ENCODE measurements at regions not wholly inside any gene's neighbourhood (a gene's known extent, or its start where the extent isn't known, plus 50 kb on each side); places are given as distances from the start of the nearest gene placed in this dataset.

DNA sequence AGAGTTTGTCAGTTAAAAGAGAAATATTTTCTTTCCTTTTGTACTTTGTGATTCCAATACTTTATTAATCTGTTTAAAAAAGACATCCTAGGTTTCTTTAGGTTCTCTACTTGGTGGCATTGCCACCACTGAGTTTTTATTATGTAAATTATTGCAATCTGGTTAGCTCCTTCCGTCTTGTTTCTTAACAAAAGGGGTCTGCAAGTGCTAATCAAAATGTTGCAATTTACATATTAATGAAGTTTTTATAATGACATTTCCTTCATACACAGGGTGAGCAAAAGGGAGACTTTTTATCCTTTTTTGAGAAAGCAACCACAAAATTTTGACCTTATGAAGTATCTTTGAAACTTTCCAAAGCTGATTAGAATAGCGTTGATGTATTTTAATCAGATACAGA, 1307.3 kb downstream of the ROBO2 start:
- Histone ChIP-seq H3K4me3 (ENCODE audit: low read length, poor library complexity, severe bottlenecking) (no peak overlapping the region), H3K4me2 (ENCODE audit: low read depth, low read length, poor library complexity, severe bottlenecking) (no peak overlapping the region), H3K9ac (ENCODE audit: low read depth, low read length, poor library complexity, severe bottlenecking) (no peak overlapping the region), H4K20me1 (ENCODE audit: insufficient read depth, low read length, poor library complexity, severe bottlenecking) (no peaks in the 10 kb centered on the region), H3K9me3 (ENCODE audit: insufficient read depth, low read depth, low read length) (no peaks in the 10 kb centered on the region), H3K9me2 (replicated peaks; ENCODE audit: low read depth, low read length) (no peaks in the 10 kb centered on the region), H3K4me1 (ENCODE audit: insufficient read depth, low read length, poor library complexity, severe bottlenecking) (no peaks in the 10 kb centered on the region), H3F3A (ENCODE audit: low read depth) (no peaks in the 10 kb centered on the region), H3K36me3 (ENCODE audit: insufficient read depth, low read length) (no peaks in the 10 kb centered on the region), H2AFZ (ENCODE audit: low read length) (no peak overlapping the region), H3K27me3 (ENCODE audit: insufficient read depth, low read length, poor library complexity, severe bottlenecking) (no peaks in the 10 kb centered on the region), H3K79me2 (ENCODE audit: insufficient read depth, low read length) (no peaks in the 10 kb centered on the region)
- TF ChIP-seq, protein P1, sequence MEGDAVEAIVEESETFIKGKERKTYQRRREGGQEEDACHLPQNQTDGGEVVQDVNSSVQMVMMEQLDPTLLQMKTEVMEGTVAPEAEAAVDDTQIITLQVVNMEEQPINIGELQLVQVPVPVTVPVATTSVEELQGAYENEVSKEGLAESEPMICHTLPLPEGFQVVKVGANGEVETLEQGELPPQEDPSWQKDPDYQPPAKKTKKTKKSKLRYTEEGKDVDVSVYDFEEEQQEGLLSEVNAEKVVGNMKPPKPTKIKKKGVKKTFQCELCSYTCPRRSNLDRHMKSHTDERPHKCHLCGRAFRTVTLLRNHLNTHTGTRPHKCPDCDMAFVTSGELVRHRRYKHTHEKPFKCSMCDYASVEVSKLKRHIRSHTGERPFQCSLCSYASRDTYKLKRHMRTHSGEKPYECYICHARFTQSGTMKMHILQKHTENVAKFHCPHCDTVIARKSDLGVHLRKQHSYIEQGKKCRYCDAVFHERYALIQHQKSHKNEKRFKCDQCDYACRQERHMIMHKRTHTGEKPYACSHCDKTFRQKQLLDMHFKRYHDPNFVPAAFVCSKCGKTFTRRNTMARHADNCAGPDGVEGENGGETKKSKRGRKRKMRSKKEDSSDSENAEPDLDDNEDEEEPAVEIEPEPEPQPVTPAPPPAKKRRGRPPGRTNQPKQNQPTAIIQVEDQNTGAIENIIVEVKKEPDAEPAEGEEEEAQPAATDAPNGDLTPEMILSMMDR (conservative IDR thresholded peaks at IDR 0.05; ENCODE audit: low read length), result no peak
- no peak for TF ChIP-seq EZH2phosphoT487 (IDR thresholded peaks at IDR 0.05; ENCODE audit: borderline replicate concordance)

DNA sequence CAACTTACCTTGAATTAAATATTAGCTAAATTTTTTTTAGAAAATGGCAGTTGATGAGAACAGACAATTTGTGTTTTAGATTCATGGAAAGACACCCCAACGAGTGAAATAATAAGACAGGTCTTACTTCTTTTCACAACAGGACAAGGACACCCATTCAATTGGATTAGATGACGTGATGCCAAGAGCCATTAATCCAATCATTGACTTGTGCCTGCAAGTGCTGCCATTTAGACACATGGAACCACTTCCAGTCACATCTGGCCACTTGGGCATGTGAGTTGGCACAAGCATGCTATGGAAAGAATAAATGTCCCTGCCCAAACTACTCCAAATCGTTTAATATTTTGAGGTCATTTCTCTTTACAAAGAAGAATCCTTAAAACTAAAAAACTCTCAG, 1308.8 kb downstream of the ROBO2 start:
- Histone ChIP-seq H2AFZ (ENCODE audit: low read length) (no peak overlapping the region), H3K4me3 (ENCODE audit: low read length, poor library complexity, severe bottlenecking) (no peak overlapping the region), H3K9ac (ENCODE audit: low read depth, low read length, poor library complexity, severe bottlenecking) (no peak overlapping the region), H3K4me1 (ENCODE audit: insufficient read depth, low read length, poor library complexity, severe bottlenecking) (no peaks in the 10 kb centered on the region), H3K9me3 (ENCODE audit: insufficient read depth, low read depth, low read length) (no peaks in the 10 kb centered on the region), H4K20me1 (ENCODE audit: insufficient read depth, low read length, poor library complexity, severe bottlenecking) (no peaks in the 10 kb centered on the region), H3K9me2 (replicated peaks; ENCODE audit: low read depth, low read length) (no peaks in the 10 kb centered on the region), H3K36me3 (ENCODE audit: insufficient read depth, low read length) (no peaks in the 10 kb centered on the region), H3K27me3 (ENCODE audit: insufficient read depth, low read length, poor library complexity, severe bottlenecking) (no peaks in the 10 kb centered on the region), H3F3A (ENCODE audit: low read depth) (no peaks in the 10 kb centered on the region), H3K4me2 (ENCODE audit: low read depth, low read length, poor library complexity, severe bottlenecking) (no peak overlapping the region), H3K79me2 (ENCODE audit: insufficient read depth, low read length) (no peaks in the 10 kb centered on the region)
- TF ChIP-seq, protein P1 (conservative IDR thresholded peaks at IDR 0.05; ENCODE audit: low read length), result no peak
- TF ChIP-seq EZH2phosphoT487 (IDR thresholded peaks at IDR 0.05; ENCODE audit: borderline replicate concordance), result no peak

DNA sequence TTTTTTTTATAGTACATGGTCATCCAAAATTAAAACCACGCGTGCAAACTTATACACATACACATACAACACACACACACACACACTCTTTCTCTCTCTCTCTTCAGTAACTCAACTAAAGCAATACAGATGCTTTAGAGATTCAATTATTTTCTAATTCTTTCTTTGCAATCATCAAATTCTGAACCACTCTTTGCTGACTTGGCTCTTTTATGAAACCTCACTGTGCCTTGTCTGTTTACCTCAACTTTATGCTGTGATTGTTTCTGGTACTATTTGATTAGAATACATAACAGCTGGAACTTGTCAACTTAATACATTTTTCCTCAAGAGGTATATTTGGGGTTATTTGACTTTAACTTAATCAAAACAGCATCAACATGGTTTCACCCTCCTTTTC, 1309.7 kb downstream of the ROBO2 start:
- Histone ChIP-seq H3K9me2 (replicated peaks; ENCODE audit: low read depth, low read length) (no peaks in the 10 kb centered on the region), H3K36me3 (ENCODE audit: insufficient read depth, low read length) (no peaks in the 10 kb centered on the region), H3K9ac (ENCODE audit: low read depth, low read length, poor library complexity, severe bottlenecking) (no peak overlapping the region), H3K4me2 (ENCODE audit: low read depth, low read length, poor library complexity, severe bottlenecking) (no peak overlapping the region), H3K27me3 (ENCODE audit: insufficient read depth, low read length, poor library complexity, severe bottlenecking) (no peaks in the 10 kb centered on the region), H3K9me3 (ENCODE audit: insufficient read depth, low read depth, low read length) (no peaks in the 10 kb centered on the region), H2AFZ (ENCODE audit: low read length) (no peak overlapping the region), H3K79me2 (ENCODE audit: insufficient read depth, low read length) (no peaks in the 10 kb centered on the region), H4K20me1 (ENCODE audit: insufficient read depth, low read length, poor library complexity, severe bottlenecking) (no peaks in the 10 kb centered on the region), H3K4me1 (ENCODE audit: insufficient read depth, low read length, poor library complexity, severe bottlenecking) (no peaks in the 10 kb centered on the region), H3K4me3 (ENCODE audit: low read length, poor library complexity, severe bottlenecking) (no peak overlapping the region), H3F3A (ENCODE audit: low read depth) (no peaks in the 10 kb centered on the region)
- TF ChIP-seq EZH2phosphoT487 (IDR thresholded peaks at IDR 0.05; ENCODE audit: borderline replicate concordance), result no peak
- TF ChIP-seq, protein P1 (conservative IDR thresholded peaks at IDR 0.05; ENCODE audit: low read length), result no peak
